ENCODE measurements at regions not wholly inside any gene's neighbourhood (a gene's known extent, or its start where the extent isn't known, plus 50 kb on each side); places are given as distances from the start of the nearest gene placed in this dataset.

DNA sequence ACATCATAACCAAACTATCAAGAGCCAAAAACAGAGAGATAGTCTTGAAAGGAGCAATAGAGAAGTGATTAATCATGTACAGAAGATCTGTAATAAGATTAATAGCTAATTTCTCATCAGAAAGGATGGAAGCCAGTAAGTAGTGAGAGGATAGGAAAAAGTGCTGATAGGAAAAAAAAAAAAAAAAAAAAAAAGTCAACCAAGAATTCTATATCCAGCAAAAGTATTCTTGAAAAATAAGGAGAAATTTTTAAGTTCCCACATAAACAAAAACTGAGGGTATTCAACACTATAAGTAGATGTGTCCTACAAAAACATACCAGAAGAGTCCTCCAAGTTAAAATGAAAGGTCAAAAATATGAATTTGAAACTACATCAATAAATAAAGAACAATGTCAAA lies 218.7 kb upstream of the GPC6 start:
- TF ChIP-seq POLR2A (IDR thresholded peaks at IDR 0.05; ENCODE audit: low read depth, low read length), result no peak
- TF ChIP-seq, protein P1, sequence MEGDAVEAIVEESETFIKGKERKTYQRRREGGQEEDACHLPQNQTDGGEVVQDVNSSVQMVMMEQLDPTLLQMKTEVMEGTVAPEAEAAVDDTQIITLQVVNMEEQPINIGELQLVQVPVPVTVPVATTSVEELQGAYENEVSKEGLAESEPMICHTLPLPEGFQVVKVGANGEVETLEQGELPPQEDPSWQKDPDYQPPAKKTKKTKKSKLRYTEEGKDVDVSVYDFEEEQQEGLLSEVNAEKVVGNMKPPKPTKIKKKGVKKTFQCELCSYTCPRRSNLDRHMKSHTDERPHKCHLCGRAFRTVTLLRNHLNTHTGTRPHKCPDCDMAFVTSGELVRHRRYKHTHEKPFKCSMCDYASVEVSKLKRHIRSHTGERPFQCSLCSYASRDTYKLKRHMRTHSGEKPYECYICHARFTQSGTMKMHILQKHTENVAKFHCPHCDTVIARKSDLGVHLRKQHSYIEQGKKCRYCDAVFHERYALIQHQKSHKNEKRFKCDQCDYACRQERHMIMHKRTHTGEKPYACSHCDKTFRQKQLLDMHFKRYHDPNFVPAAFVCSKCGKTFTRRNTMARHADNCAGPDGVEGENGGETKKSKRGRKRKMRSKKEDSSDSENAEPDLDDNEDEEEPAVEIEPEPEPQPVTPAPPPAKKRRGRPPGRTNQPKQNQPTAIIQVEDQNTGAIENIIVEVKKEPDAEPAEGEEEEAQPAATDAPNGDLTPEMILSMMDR (conservative IDR thresholded peaks at IDR 0.05; ENCODE audit: low read depth, low read length), result no peak
- no peak for TF ChIP-seq RCOR1 (IDR thresholded peaks at IDR 0.05; ENCODE audit: insufficient replicate concordance, low read length)
- no peak for TF ChIP-seq CHD1 (IDR thresholded peaks at IDR 0.05; ENCODE audit: low read depth, low read length)
